SK-N-SH (cell line): ENCODE measurements at regions not wholly inside any gene's neighbourhood (a gene's known extent, or its start where the extent isn't known, plus 50 kb on each side); places are given as distances from the start of the nearest gene placed in this dataset.

ENCODE experiments used
- CTCF ChIA-PET: fragments of 300-600, 350-600 bp; formaldehyde crosslinking; extraction: SDS; loops from one replicate; lab custom pipeline; 2021; lab: Yijun Ruan, JAX
- POLR2A ChIA-PET: fragments of 350-600 bp; sonication (Branson Sonifier 250); formaldehyde crosslinking; extraction: SDS; loops from one replicate; lab custom pipeline; 2020; ENCODE audit warnings: antibody characterized with exemption, inconsistent platforms; lab: Yijun Ruan, JAX
- DNase-seq: peaks from one replicate; pipeline ENCODE4 v3.0.0; 2012
- H2AFZ ChIP-seq: fragments of 200-600 bp; sonication (generic); 2 replicates; pipeline ENCODE4 v1.8.1; 2016; ENCODE audit warnings: antibody characterized with exemption, mild to moderate bottlenecking, low read depth
- H3F3A ChIP-seq: fragments of 200-600 bp; sonication (generic); replicated peaks from 2 replicates; pipeline ENCODE3; 2016; ENCODE audit warnings: antibody characterized with exemption, mild to moderate bottlenecking; ENCODE audit not compliant: insufficient read depth
- H3K27ac ChIP-seq, 2 experiments: fragments of 200-500 bp in 1 of 2; fragments of 200-600 bp in 1 of 2; sonication (Bioruptor generic) in 1 of 2; sonication (generic), shearing (Covaris generic) in 1 of 2; 2 replicates each; pipeline versions ENCODE4 v1.5.1 to v1.6.1; 2014 to 2016; ENCODE audit warnings: low read depth in 2 of 2, inconsistent platforms in 1 of 2, low read length in 1 of 2, mild to moderate bottlenecking in 1 of 2, mixed read lengths in 1 of 2
- H3K27me3 ChIP-seq: fragments of 200-600 bp; sonication (generic), shearing (Covaris generic); 2 replicates; pipeline ENCODE4 v1.6.1; 2016; ENCODE audit warnings: mixed run types; ENCODE audit not compliant: insufficient read depth
- H3K36me3 ChIP-seq, 2 experiments: fragments of 200-500 bp in 1 of 2; fragments of 200-600 bp in 1 of 2; sonication (Bioruptor generic) in 1 of 2; sonication (generic) in 1 of 2; replicated peaks in 1 of 2; 2 replicates each; pipeline versions ENCODE3 to v1.5.1; 2014 to 2016; ENCODE audit warnings: low read length in 1 of 2, mild to moderate bottlenecking in 1 of 2; ENCODE audit not compliant: insufficient read depth in 2 of 2, control insufficient read depth in 1 of 2
- H3K4me1 ChIP-seq, 2 experiments: fragments of 200-500 bp in 1 of 2; fragments of 200-600 bp in 1 of 2; sonication (Bioruptor generic) in 1 of 2; sonication (generic), shearing (Covaris generic) in 1 of 2; 2 replicates each; pipeline versions ENCODE4 v1.5.1 to v1.6.1; 2014 to 2016; ENCODE audit warnings: low read depth in 1 of 2, low read length in 1 of 2, mixed run types in 1 of 2; ENCODE audit not compliant: insufficient read depth in 2 of 2, control insufficient read depth in 1 of 2
- H3K4me2 ChIP-seq: fragments of 200-600 bp; sonication (generic), shearing (Covaris generic); 2 replicates; pipeline ENCODE4 v1.6.1; 2017; ENCODE audit warnings: mixed run types
- H3K4me3 ChIP-seq, 2 experiments: fragments of 200-500 bp in 1 of 2; fragments of 200-600 bp in 1 of 2; sonication (Bioruptor generic) in 1 of 2; sonication (generic), shearing (Covaris generic) in 1 of 2; 2 replicates each; pipeline versions ENCODE4 v1.5.1 to v1.8.1; 2014 to 2016; ENCODE audit warnings: low read depth in 2 of 2, inconsistent platforms in 1 of 2, low read length in 1 of 2, mild to moderate bottlenecking in 1 of 2, mixed read lengths in 1 of 2, moderate library complexity in 1 of 2
- H3K79me2 ChIP-seq: fragments of 200-600 bp; sonication (generic); 2 replicates; pipeline ENCODE4 v1.8.1; 2017; ENCODE audit warnings: mild to moderate bottlenecking; ENCODE audit not compliant: insufficient read depth
- H3K9ac ChIP-seq: fragments of 200-600 bp; sonication (generic); 2 replicates; pipeline ENCODE4 v1.6.1; 2017; ENCODE audit warnings: mixed run types
- H3K9me2 ChIP-seq: fragments of 200-600 bp; sonication (generic); 2 replicates; pipeline ENCODE4 v1.6.1; 2017; ENCODE audit warnings: mixed run types
- H3K9me3 ChIP-seq: fragments of 200-600 bp; sonication (generic); 2 replicates; pipeline ENCODE4 v1.6.1; 2017; ENCODE audit warnings: mixed run types, mild to moderate bottlenecking, moderate library complexity
- H4K20me1 ChIP-seq: fragments of 200-600 bp; sonication (generic); 2 replicates; pipeline ENCODE4 v1.6.1; 2017; ENCODE audit warnings: mild to moderate bottlenecking, mixed run types; ENCODE audit not compliant: insufficient read depth
- CHD2 ChIP-seq: fragments of 150-350 bp; IDR thresholded peaks from 2 replicates; pipeline ENCODE4 v1.6.1; 2018; ENCODE audit warnings: low read length; ENCODE audit not compliant: partially characterized antibody
- CTCF ChIP-seq: fragments of 200-600 bp; sonication (generic); IDR thresholded peaks from 2 replicates; pipeline ENCODE4 v1.6.1; 2017; ENCODE audit warnings: antibody characterized with exemption, mild to moderate bottlenecking, moderate library complexity
- EZH2phosphoT487 ChIP-seq: fragments of 200-600 bp; sonication (generic); IDR thresholded peaks from 2 replicates; pipeline ENCODE4 v1.6.1; 2017; ENCODE audit warnings: low read depth, mixed run types, mild to moderate bottlenecking, antibody characterized with exemption, moderate library complexity, borderline replicate concordance
- FOSL2 ChIP-seq: IDR thresholded peaks from 2 replicates; pipeline ENCODE4 v1.4.0; 2012; ENCODE audit warnings: low read depth, mild to moderate bottlenecking, moderate library complexity, borderline replicate concordance
- IRF3 ChIP-seq: fragments of 150-350 bp; IDR thresholded peaks from 2 replicates; pipeline ENCODE4 v1.6.1; 2016; ENCODE audit warnings: mild to moderate bottlenecking, low read depth, low read length
- MAX ChIP-seq: IDR thresholded peaks from 2 replicates; pipeline ENCODE4 v1.4.0; 2012; ENCODE audit warnings: low read depth
- MXI1 ChIP-seq: IDR thresholded peaks from 2 replicates; pipeline ENCODE4 v1.6.1; 2012; ENCODE audit warnings: mild to moderate bottlenecking, low read depth, low read length, improper control_type of control experiment
- NFIC ChIP-seq: IDR thresholded peaks from 2 replicates; pipeline ENCODE4 v1.4.0; 2012; ENCODE audit warnings: borderline replicate concordance
- NRF1 ChIP-seq: IDR thresholded peaks from 2 replicates; pipeline ENCODE4 v1.6.1; 2012; ENCODE audit warnings: low read depth, mild to moderate bottlenecking, low read length
- POLR2AphosphoS5 ChIP-seq: IDR thresholded peaks from 2 replicates; pipeline ENCODE4 v1.6.1; 2012; ENCODE audit warnings: low read depth, low read length
- REST ChIP-seq: IDR thresholded peaks from 2 replicates; pipeline ENCODE4 v1.6.1; 2012; ENCODE audit warnings: mild to moderate bottlenecking, low read depth, low read length, moderate library complexity
- RXRA ChIP-seq: IDR thresholded peaks from 2 replicates; pipeline ENCODE4 v1.4.0; 2012; ENCODE audit warnings: low read depth, mild to moderate bottlenecking, borderline replicate concordance
- SMC3 ChIP-seq: IDR thresholded peaks from 2 replicates; pipeline ENCODE4 v1.6.1; 2012; ENCODE audit warnings: low read depth, low read length, improper control_type of control experiment
- TAF1 ChIP-seq: IDR thresholded peaks from 2 replicates; pipeline ENCODE4 v1.6.1; 2012; ENCODE audit warnings: low read depth, mild to moderate bottlenecking, low read length, moderate library complexity, borderline replicate concordance
- TCF12 ChIP-seq: IDR thresholded peaks from 2 replicates; pipeline ENCODE4 v1.4.0; 2012
- USF1 ChIP-seq: IDR thresholded peaks from 2 replicates; pipeline ENCODE4 v1.4.0; 2012; ENCODE audit warnings: low read depth, borderline replicate concordance
- YY1 ChIP-seq: IDR thresholded peaks from 2 replicates; pipeline ENCODE4 v1.4.0; 2012; ENCODE audit warnings: low read depth, mild to moderate bottlenecking
- ZBTB33 ChIP-seq: IDR thresholded peaks from 2 replicates; pipeline ENCODE4 v1.4.0; 2012; ENCODE audit warnings: low read depth, borderline replicate concordance
- WGBS: methylation state at CpG from one replicate; pipeline ENCODE4 v1.1.6; 2017; ENCODE audit warnings: low lambda C conversion rate; 5-methylcytosine and 5-hydroxymethylcytosine counted together

- TF ChIP-seq CTCF = no peak
- TF ChIP-seq TAF1 = no peak
- TF ChIP-seq FOSL2 = no peak
- no peak for TF ChIP-seq ZBTB33
- no peak for TF ChIP-seq POLR2AphosphoS5
- TF ChIP-seq EZH2phosphoT487 = no peak
- ChIA-PET POLR2A (no interaction called here), CTCF (no interaction called here)
- Histone ChIP-seq H3K79me2 (no peaks in the 10 kb centered on the region), H3K9ac (no peak overlapping the region), H3F3A (no peaks in the 10 kb centered on the region), H3K4me1 (no peaks in the 10 kb centered on the region), H3K27ac (no peak overlapping the region), H3K9me2 (no peaks in the 10 kb centered on the region), H3K27me3 (no peaks in the 10 kb centered on the region), H4K20me1 (no peaks in the 10 kb centered on the region), H3K4me2 (no peak overlapping the region), H3K4me3 (no peak overlapping the region), H3K9me3 (0 out of 2 replicates have a peak, but pooled peaks cover 11% of the 10 kb centered on the region), H2AFZ (no peak overlapping the region), H3K36me3 (no peaks in the 10 kb centered on the region)
- 26% methylated on average over 2 of the region's 2 CpGs for WGBS
- DNase-seq = no peak
Observed at GRCh38 chr1:189927641-189928040, 550.0 kb downstream of the BRINP3 start.

GRCh38 chr1:189929501-189930099, 548.1 kb downstream of the BRINP3 start:
- Histone ChIP-seq H2AFZ (no peak overlapping the region), H3K9me2 (no peaks in the 10 kb centered on the region), H3K79me2 (no peaks in the 10 kb centered on the region), H3K9me3 (0 out of 2 replicates have a peak, but pooled peaks cover 10% of the 10 kb centered on the region), H3F3A (no peaks in the 10 kb centered on the region), H3K4me1 (no peaks in the 10 kb centered on the region), H3K36me3 (no peaks in the 10 kb centered on the region), H3K27me3 (no peaks in the 10 kb centered on the region), H3K4me2 (no peak overlapping the region), H3K27ac (no peak overlapping the region), H3K9ac (no peak overlapping the region), H3K4me3 (no peak overlapping the region), H4K20me1 (no peaks in the 10 kb centered on the region)
- no peak for DNase-seq
- WGBS = 47% methylated on average over 6 of the region's 6 CpGs
- ChIA-PET CTCF (no interaction called here), POLR2A (no interaction called here)
- TF ChIP-seq NRF1 = no peak
- no peak for TF ChIP-seq CHD2
- no peak for TF ChIP-seq TCF12
- no peak for TF ChIP-seq RXRA
- no peak for TF ChIP-seq YY1
- no peak for TF ChIP-seq TAF1
- TF ChIP-seq NFIC = no peak
- TF ChIP-seq FOSL2 = no peak
- no peak for TF ChIP-seq USF1
- no peak for TF ChIP-seq MAX
- no peak for TF ChIP-seq IRF3
- TF ChIP-seq REST = no peak
- TF ChIP-seq MXI1 = no peak
- TF ChIP-seq SMC3 = no peak
